HCT116 (cell line): ENCODE measurements at regions not wholly inside any gene's neighbourhood (a gene's known extent, or its start where the extent isn't known, plus 50 kb on each side); places are given as distances from the start of the nearest gene placed in this dataset.

Experiments
- ATAC-seq: fragments of 200-7000 bp; cut with Tn5 transposase; 2 replicates; pipeline ENCODE4 v1.9.1; 2020; ENCODE audit warnings: mild to moderate bottlenecking, moderate library complexity
- BruUV-seq: library from RNA; stranded (reverse); fragments of 400-500 nt; replicated peaks from 2 replicates; lab custom pipeline; 2021; lab: Mats Ljungman, UMichigan
- CTCF ChIA-PET: fragments of 300-600 bp; sonication (Branson Sonifier 250); formaldehyde crosslinking; loops from one replicate; lab custom pipeline; 2021; ENCODE audit warnings: antibody characterized with exemption; lab: Charles Lee
- POLR2A ChIA-PET: fragments of 300-600, 350-600 bp; sonication (Branson Sonifier 250); formaldehyde crosslinking; loops from one replicate; lab custom pipeline; 2021; ENCODE audit warnings: antibody characterized with exemption; lab: Charles Lee
- RAD21 ChIA-PET, 2 experiments: fragments of 300-600 bp; sonication (Branson Sonifier 250); formaldehyde crosslinking; loops; one replicate each; lab custom pipeline; 2023; ENCODE audit warnings: low total read pairs in 2 of 2; ENCODE audit not compliant: uncharacterized antibody in 2 of 2, unreplicated experiment in 2 of 2, low non-redundant PET in 1 of 2; lab: Charles Lee
- DNase-seq: peaks from one replicate; pipeline ENCODE4 v3.0.0-alpha.2; 2010; ENCODE audit warnings: low read depth, low spot score
- H2AFZ ChIP-seq: fragments of 200-600 bp; shearing (Covaris generic), sonication (generic); 2 replicates; pipeline ENCODE4 v1.6.1; 2017; ENCODE audit warnings: low read depth, mixed run types, mixed read lengths, antibody characterized with exemption, low read length; ENCODE audit not compliant: poor library complexity, severe bottlenecking
- H3K27ac ChIP-seq: 2 replicates; pipeline ENCODE4 v1.5.1; 2012; ENCODE audit warnings: low read depth, low read length
- H3K27me3 ChIP-seq: fragments of 200-600 bp; sonication (generic); 2 replicates; pipeline ENCODE4 v1.6.1; 2016; ENCODE audit warnings: mixed run types, low read length, mixed read lengths; ENCODE audit not compliant: insufficient read depth
- H3K36me3 ChIP-seq, 2 experiments: fragments of 200-500 bp in 1 of 2; fragments of 200-600 bp in 1 of 2; sonication (Bioruptor generic) in 1 of 2; sonication (generic) in 1 of 2; 2 replicates each; pipeline versions ENCODE4 v1.5.1 to v1.6.1; 2014 to 2016; ENCODE audit warnings: low read length in 2 of 2, inconsistent platforms in 1 of 2, mixed read lengths in 1 of 2, mixed run types in 1 of 2; ENCODE audit not compliant: insufficient read depth in 2 of 2, control insufficient read depth in 1 of 2
- H3K4me1 ChIP-seq, 2 experiments: fragments of 200-600 bp in 1 of 2; sonication (generic) in 1 of 2; 2 replicates each; pipeline versions ENCODE4 v1.5.1 to v1.6.1; 2012 to 2017; ENCODE audit warnings: low read length in 2 of 2, inconsistent platforms in 1 of 2, mild to moderate bottlenecking in 1 of 2, mixed read lengths in 1 of 2, mixed run types in 1 of 2, moderate library complexity in 1 of 2; ENCODE audit not compliant: insufficient read depth in 2 of 2, control insufficient read depth in 1 of 2
- H3K4me2 ChIP-seq: fragments of 200-600 bp; sonication (generic); 2 replicates; pipeline ENCODE4 v1.6.1; 2017; ENCODE audit warnings: mixed run types, low read length, mixed read lengths
- H3K4me3 ChIP-seq, 2 experiments: fragments of 200-600 bp in 1 of 2; sonication (generic) in 1 of 2; replicated peaks in 1 of 2; 2 replicates each; pipeline ENCODE4 v1.5.1; 2011 to 2016; ENCODE audit warnings: low read length in 2 of 2, control low read depth in 1 of 2, low read depth in 1 of 2, mild to moderate bottlenecking in 1 of 2, mixed read lengths in 1 of 2, mixed run types in 1 of 2
- H3K79me2 ChIP-seq: fragments of 200-600 bp; sonication (generic); 2 replicates; pipeline ENCODE4 v1.6.1; 2017; ENCODE audit warnings: mild to moderate bottlenecking, mixed run types, low read length, moderate library complexity, mixed read lengths; ENCODE audit not compliant: insufficient read depth
- H3K9ac ChIP-seq: fragments of 200-600 bp; sonication (generic); 2 replicates; pipeline ENCODE4 v1.6.1; 2016; ENCODE audit warnings: low read length, mixed read lengths
- H3K9me2 ChIP-seq: fragments of 200-600 bp; sonication (generic), shearing (Covaris generic); 2 replicates; pipeline ENCODE4 v1.6.1; 2017; ENCODE audit warnings: mixed run types, mild to moderate bottlenecking, moderate library complexity; ENCODE audit not compliant: insufficient read depth
- H3K9me3 ChIP-seq, 2 experiments: fragments of 200-500 bp in 1 of 2; fragments of 200-600 bp in 1 of 2; sonication (Bioruptor generic) in 1 of 2; sonication (generic) in 1 of 2; 2 replicates each; pipeline ENCODE4 v1.6.1; 2014 to 2017; ENCODE audit warnings: low read length in 2 of 2, mixed read lengths in 2 of 2, inconsistent platforms in 1 of 2, low read depth in 1 of 2, mild to moderate bottlenecking in 1 of 2, mixed run types in 1 of 2, moderate library complexity in 1 of 2; ENCODE audit not compliant: control insufficient read depth in 1 of 2, insufficient read depth in 1 of 2
- H4K20me1 ChIP-seq: fragments of 200-600 bp; sonication (generic), shearing (Covaris generic); 2 replicates; pipeline ENCODE4 v1.6.1; 2017; ENCODE audit warnings: mixed run types, mild to moderate bottlenecking, moderate library complexity; ENCODE audit not compliant: insufficient read depth
- EGR1 ChIP-seq: IDR thresholded peaks from 2 replicates; pipeline ENCODE4 v1.6.1; 2012; ENCODE audit warnings: low read depth
- EZH2phosphoT487 ChIP-seq: fragments of 200-600 bp; IDR thresholded peaks from 2 replicates; pipeline ENCODE4 v1.6.1; 2018; ENCODE audit warnings: antibody characterized with exemption, borderline replicate concordance
- JUND ChIP-seq: IDR thresholded peaks from 2 replicates; pipeline ENCODE4 v1.6.1; 2012
- REST ChIP-seq: IDR thresholded peaks from 2 replicates; pipeline ENCODE4 v1.6.1; 2012; ENCODE audit warnings: low read depth
- SIN3A ChIP-seq: IDR thresholded peaks from 2 replicates; pipeline ENCODE4 v1.6.1; 2012; ENCODE audit warnings: low read depth
- TCF7L2 ChIP-seq: IDR thresholded peaks from 2 replicates; pipeline ENCODE4 v1.7.0; 2011; ENCODE audit warnings: borderline replicate concordance, inconsistent platforms; ENCODE audit not compliant: insufficient read depth, insufficient read length; ENCODE audit errors: extremely low read depth
- YY1 ChIP-seq: IDR thresholded peaks from 2 replicates; pipeline ENCODE4 v1.6.1; 2011; ENCODE audit warnings: low read length, low read depth, moderate library complexity, mild to moderate bottlenecking; ENCODE audit not compliant: insufficient replicate concordance; ENCODE audit errors: extremely low read depth
- ZFX ChIP-seq: fragments of 450-650 bp; IDR thresholded peaks from 2 replicates; pipeline ENCODE4 v1.6.1; 2017
- intact Hi-C: fragments of 100-400 bp; cut with micrococcal nuclease; formaldehyde crosslinking; loops from 2 replicates; pipeline ENCODE4 v1.10.0; 2022
- TF ChIP-seq, protein P1 (sequence below): IDR thresholded peaks from 2 replicates; pipeline ENCODE4 v1.6.1; 2012
- TF ChIP-seq, protein P2 (sequence below): IDR thresholded peaks from 2 replicates; pipeline ENCODE4 v1.6.1; 2012
- TF ChIP-seq, protein P3 (sequence below): IDR thresholded peaks from 2 replicates; pipeline ENCODE4 v1.6.1; 2011; ENCODE audit warnings: mild to moderate bottlenecking, low read length, moderate library complexity; ENCODE audit not compliant: insufficient replicate concordance; ENCODE audit errors: extremely low read depth

DNA sequence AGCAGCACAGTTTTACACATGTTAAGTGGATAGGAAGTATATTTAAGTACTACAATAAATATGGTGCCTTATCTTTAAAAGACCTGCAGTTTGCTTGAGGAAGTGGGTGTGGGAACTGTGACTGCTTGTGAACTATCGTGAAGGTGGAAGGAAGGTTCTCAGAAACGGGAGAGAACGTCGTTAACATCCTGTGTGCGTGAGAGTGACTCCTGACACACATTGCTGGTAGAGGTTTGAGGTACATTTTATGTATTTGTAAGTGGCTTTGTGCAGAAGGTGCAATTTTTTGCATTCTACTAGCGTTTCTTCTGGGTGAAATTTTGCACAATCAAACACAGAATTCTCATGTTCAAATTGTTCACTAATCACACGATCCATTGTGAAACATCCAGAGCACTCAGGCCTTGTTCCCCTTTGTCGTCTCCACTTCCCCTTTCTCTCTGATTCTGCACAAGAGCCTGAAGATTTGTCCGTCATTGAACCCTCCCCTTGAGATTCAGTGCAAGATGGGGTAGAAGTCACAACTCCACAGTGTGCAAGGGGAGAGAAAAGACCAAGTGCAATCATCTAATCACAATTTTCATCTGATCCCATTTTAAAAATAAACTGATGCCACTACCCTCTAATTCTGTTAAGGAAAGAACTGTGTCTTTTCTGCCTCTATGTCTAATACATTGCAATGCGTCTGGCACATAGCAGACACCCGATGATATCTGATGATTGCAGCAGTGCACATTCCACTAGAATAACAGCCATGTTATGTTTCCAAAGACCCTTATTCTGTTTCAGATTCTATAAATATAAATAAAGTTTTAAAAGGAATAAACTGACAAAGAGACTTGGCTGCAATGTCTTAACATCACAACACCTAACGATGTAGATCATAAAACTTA, 279.9 kb downstream of the NEBL start:
- H4K20me1 ChIP-seq, result no peaks in the 10 kb centered on the region
- POLR2A ChIA-PET, result no interaction called here
- H3K27ac ChIP-seq, result no peak overlapping the region
- no peaks in the 10 kb centered on the region for H3K9me3 ChIP-seq
- H3K9me2 ChIP-seq, result no peaks in the 10 kb centered on the region
- no peak overlapping the region for H2AFZ ChIP-seq
- TF ChIP-seq, protein P1, sequence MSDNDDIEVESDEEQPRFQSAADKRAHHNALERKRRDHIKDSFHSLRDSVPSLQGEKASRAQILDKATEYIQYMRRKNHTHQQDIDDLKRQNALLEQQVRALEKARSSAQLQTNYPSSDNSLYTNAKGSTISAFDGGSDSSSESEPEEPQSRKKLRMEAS, result no peak
- TF ChIP-seq, all 23 proteins: peak for 0
- Histone ChIP-seq H3K36me3 (no peaks in the 10 kb centered on the region), H3K4me2 (no peak overlapping the region), H3K27me3 (no peaks in the 10 kb centered on the region), H3K79me2 (no peaks in the 10 kb centered on the region), H3K4me3 (no peak overlapping the region), H3K4me1 (no peaks in the 10 kb centered on the region), H3K9ac (no peak overlapping the region)
- no TSS peak for BruUV-seq
- ATAC-seq (no peak), DNase-seq (no peak)
- RAD21 ChIA-PET, result no interaction called here
- CTCF ChIA-PET, result no interaction called here
- intact Hi-C loops, result no loop called here

DNA sequence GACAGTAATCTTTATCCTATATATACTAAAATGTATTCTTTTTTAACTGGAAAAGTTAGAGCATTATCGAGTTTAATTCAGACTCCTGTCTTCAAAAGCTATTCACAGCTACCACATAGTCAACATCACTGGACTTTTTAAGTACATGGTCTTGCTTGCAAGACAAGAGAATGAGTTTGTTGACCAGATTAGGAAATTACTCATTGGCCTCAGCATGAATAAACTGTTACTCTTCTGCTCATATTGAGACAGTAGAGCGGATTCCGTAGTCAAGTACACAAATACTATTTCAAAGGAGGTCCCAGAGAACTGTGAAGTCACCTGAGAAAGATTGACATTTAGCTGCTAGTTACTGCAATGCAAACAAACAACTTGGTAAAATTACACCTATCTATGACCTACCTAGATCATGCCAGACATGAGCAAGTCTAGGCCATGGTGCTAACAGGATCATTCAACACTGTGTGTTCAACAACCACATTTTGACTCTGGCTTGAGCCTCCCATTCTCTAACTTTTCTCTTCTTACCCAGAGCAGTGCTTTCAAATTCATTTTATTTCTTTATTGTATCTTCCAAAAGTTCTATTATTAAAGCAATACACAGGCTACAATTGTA, 280.9 kb downstream of the NEBL start:
- no peaks in the 10 kb centered on the region for H3K79me2 ChIP-seq
- ChIA-PET POLR2A (no interaction called here), CTCF (no interaction called here), RAD21 (no interaction called here)
- intact Hi-C loops, result no loop called here
- no peak overlapping the region for H3K27ac ChIP-seq
- H3K4me1 ChIP-seq, result no peaks in the 10 kb centered on the region
- H3K9me3 ChIP-seq, result no peaks in the 10 kb centered on the region
- no peaks in the 10 kb centered on the region for H3K36me3 ChIP-seq
- H3K4me2 ChIP-seq, result no peak overlapping the region
- BruUV-seq, result no TSS peak
- H3K4me3 ChIP-seq, result no peak overlapping the region
- no peaks in the 10 kb centered on the region for H3K27me3 ChIP-seq
- no peaks in the 10 kb centered on the region for H4K20me1 ChIP-seq
- H3K9ac ChIP-seq, result no peak overlapping the region
- H2AFZ ChIP-seq, result no peak overlapping the region
- DNase-seq (no peak), ATAC-seq (no peak)
- no peaks in the 10 kb centered on the region for H3K9me2 ChIP-seq
- no peak for TF ChIP-seq EGR1
- TF ChIP-seq YY1, result no peak
- no peak for TF ChIP-seq TCF7L2
- TF ChIP-seq ZFX, result no peak
- TF ChIP-seq, protein P2, sequence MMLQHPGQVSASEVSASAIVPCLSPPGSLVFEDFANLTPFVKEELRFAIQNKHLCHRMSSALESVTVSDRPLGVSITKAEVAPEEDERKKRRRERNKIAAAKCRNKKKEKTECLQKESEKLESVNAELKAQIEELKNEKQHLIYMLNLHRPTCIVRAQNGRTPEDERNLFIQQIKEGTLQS, result no peak
- TF ChIP-seq SIN3A, result no peak
- TF ChIP-seq EZH2phosphoT487, result no peak
- no peak for TF ChIP-seq REST
- no peak for TF ChIP-seq JUND
- TF ChIP-seq, protein P1, result no peak
- TF ChIP-seq, protein P3, sequence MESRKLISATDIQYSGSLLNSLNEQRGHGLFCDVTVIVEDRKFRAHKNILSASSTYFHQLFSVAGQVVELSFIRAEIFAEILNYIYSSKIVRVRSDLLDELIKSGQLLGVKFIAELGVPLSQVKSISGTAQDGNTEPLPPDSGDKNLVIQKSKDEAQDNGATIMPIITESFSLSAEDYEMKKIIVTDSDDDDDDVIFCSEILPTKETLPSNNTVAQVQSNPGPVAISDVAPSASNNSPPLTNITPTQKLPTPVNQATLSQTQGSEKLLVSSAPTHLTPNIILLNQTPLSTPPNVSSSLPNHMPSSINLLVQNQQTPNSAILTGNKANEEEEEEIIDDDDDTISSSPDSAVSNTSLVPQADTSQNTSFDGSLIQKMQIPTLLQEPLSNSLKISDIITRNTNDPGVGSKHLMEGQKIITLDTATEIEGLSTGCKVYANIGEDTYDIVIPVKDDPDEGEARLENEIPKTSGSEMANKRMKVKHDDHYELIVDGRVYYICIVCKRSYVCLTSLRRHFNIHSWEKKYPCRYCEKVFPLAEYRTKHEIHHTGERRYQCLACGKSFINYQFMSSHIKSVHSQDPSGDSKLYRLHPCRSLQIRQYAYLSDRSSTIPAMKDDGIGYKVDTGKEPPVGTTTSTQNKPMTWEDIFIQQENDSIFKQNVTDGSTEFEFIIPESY, result no peak
